ENCODE measurements at regions not wholly inside any gene's neighbourhood (a gene's known extent, or its start where the extent isn't known, plus 50 kb on each side); places are given as distances from the start of the nearest gene placed in this dataset.

DNA sequence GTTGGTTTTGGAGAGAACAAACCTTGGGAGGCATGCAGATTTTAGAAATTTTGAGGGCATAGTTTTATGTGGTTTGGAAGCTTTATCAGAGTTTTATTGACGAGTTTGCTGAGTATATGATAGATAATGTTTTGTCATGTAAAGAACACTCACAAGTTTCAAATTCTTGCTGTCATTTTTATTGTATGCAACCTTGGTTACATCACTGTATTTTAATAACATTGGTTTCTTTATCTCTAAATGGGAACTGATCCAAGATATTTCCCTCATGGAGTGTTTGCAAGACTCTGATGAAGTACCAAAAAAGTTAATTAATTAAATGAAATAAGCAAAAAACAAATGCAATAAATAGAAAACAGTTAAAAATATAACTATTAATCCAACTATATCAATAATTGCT is 170.3 kb downstream of the SMC2 start:
- Histone ChIP-seq H3K9me2 (replicated peaks; ENCODE audit: low read length) (no peaks in the 10 kb centered on the region), H3K27me3 (ENCODE audit: low read length) (no peaks in the 10 kb centered on the region), H3K9ac (ENCODE audit: low read length) (no peak overlapping the region), H3F3A (ENCODE audit: low read length, unreplicated experiment) (no peaks in the 10 kb centered on the region), H3K4me3 (ENCODE audit: low read length) (no peak overlapping the region), H3K79me2 (ENCODE audit: low read length) (no peaks in the 10 kb centered on the region), H3K9me3 (ENCODE audit: low read length) (no peaks in the 10 kb centered on the region), H4K20me1 (ENCODE audit: low read length) (no peaks in the 10 kb centered on the region), H3K36me3 (ENCODE audit: low read depth, low read length) (no peaks in the 10 kb centered on the region; the same call in 1 of the 2 replicates), H3K4me1 (ENCODE audit: insufficient read depth, low read length) (no peaks in the 10 kb centered on the region), H3K4me2 (ENCODE audit: low read length) (no peak overlapping the region), H2AFZ (ENCODE audit: low read length) (no peak overlapping the region), H3K27ac (ENCODE audit: low read length) (no peak overlapping the region)
- CTCF ChIA-PET: no interaction called here
- TF ChIP-seq EZH2phosphoT487 (IDR thresholded peaks at IDR 0.05; ENCODE audit: borderline replicate concordance, low read length) (no peak), EZH2 (IDR thresholded peaks at IDR 0.05; ENCODE audit: low read length, unreplicated experiment) (no peak), CTCF (conservative IDR thresholded peaks at IDR 0.05; ENCODE audit: low read depth, low read length) (no peak)
- DNase-seq (no peak), ATAC-seq (no peak)
- intact Hi-C loops (cut with micrococcal nuclease): no loop called here
- no TSS peak for BruUV-seq (replicated peaks)
- POLR2A ChIA-PET (ENCODE audit: unreplicated experiment): no interaction called here

- Histone ChIP-seq H3K4me1 (ENCODE audit: insufficient read depth, low read length) (no peaks in the 10 kb centered on the region), H3K9me3 (ENCODE audit: low read length) (no peaks in the 10 kb centered on the region), H3K9ac (ENCODE audit: low read length) (no peak overlapping the region), H3K9me2 (replicated peaks; ENCODE audit: low read length) (no peaks in the 10 kb centered on the region), H4K20me1 (ENCODE audit: low read length) (no peaks in the 10 kb centered on the region), H3K36me3 (ENCODE audit: low read depth, low read length) (no peaks in the 10 kb centered on the region; the same call in 1 of the 2 replicates), H3F3A (ENCODE audit: low read length, unreplicated experiment) (no peaks in the 10 kb centered on the region), H2AFZ (ENCODE audit: low read length) (no peak overlapping the region), H3K4me2 (ENCODE audit: low read length) (no peak overlapping the region), H3K79me2 (ENCODE audit: low read length) (no peaks in the 10 kb centered on the region), H3K4me3 (ENCODE audit: low read length) (no peak overlapping the region), H3K27me3 (ENCODE audit: low read length) (no peaks in the 10 kb centered on the region), H3K27ac (ENCODE audit: low read length) (no peak overlapping the region)
- ChIA-PET POLR2A (ENCODE audit: unreplicated experiment) (no interaction called here), CTCF (no interaction called here)
- no peak for TF ChIP-seq EZH2phosphoT487 (IDR thresholded peaks at IDR 0.05; ENCODE audit: borderline replicate concordance, low read length)
- TF ChIP-seq EZH2 (IDR thresholded peaks at IDR 0.05; ENCODE audit: low read length, unreplicated experiment): no peak
- TF ChIP-seq CTCF (conservative IDR thresholded peaks at IDR 0.05; ENCODE audit: low read depth, low read length): no peak
- intact Hi-C loops (cut with micrococcal nuclease): no loop called here
- ATAC-seq: no peak
- no TSS peak for BruUV-seq (replicated peaks)
- no peak for DNase-seq
These were observed 175.3 kb downstream of the SMC2 start for GRCh38 chr9:104269374-104269773.

GRCh38 chr9:104269996-104270963 is 176.2 kb downstream of the SMC2 start:
- Histone ChIP-seq H3K27ac (ENCODE audit: low read length) (no peak overlapping the region), H3K4me3 (ENCODE audit: low read length) (no peak overlapping the region), H3K9me3 (ENCODE audit: low read length) (no peaks in the 10 kb centered on the region), H3K79me2 (ENCODE audit: low read length) (no peaks in the 10 kb centered on the region), H4K20me1 (ENCODE audit: low read length) (no peaks in the 10 kb centered on the region), H3K9ac (ENCODE audit: low read length) (no peak overlapping the region), H3K4me2 (ENCODE audit: low read length) (no peak overlapping the region), H3K9me2 (replicated peaks; ENCODE audit: low read length) (no peaks in the 10 kb centered on the region), H2AFZ (ENCODE audit: low read length) (no peak overlapping the region), H3K36me3 (ENCODE audit: low read depth, low read length) (no peaks in the 10 kb centered on the region), H3K27me3 (ENCODE audit: low read length) (no peaks in the 10 kb centered on the region), H3F3A (ENCODE audit: low read length, unreplicated experiment) (no peaks in the 10 kb centered on the region), H3K4me1 (ENCODE audit: insufficient read depth, low read length) (no peaks in the 10 kb centered on the region)
- BruUV-seq (replicated peaks): no TSS peak
- ATAC-seq: no peak
- ChIA-PET POLR2A (ENCODE audit: unreplicated experiment) (no interaction called here), CTCF (no interaction called here)
- DNase-seq: peak; percentile 3
- TF ChIP-seq EZH2 (IDR thresholded peaks at IDR 0.05; ENCODE audit: low read length, unreplicated experiment) (no peak), CTCF (conservative IDR thresholded peaks at IDR 0.05; ENCODE audit: low read depth, low read length) (no peak), EZH2phosphoT487 (IDR thresholded peaks at IDR 0.05; ENCODE audit: borderline replicate concordance, low read length) (no peak)
- intact Hi-C loops (cut with micrococcal nuclease): no loop called here

Measured in PC-3 (cell line).